SK-N-SH (cell line): ENCODE measurements at regions not wholly inside any gene's neighbourhood (a gene's known extent, or its start where the extent isn't known, plus 50 kb on each side); places are given as distances from the start of the nearest gene placed in this dataset.

Source experiments
- CTCF ChIA-PET: fragments of 300-600, 350-600 bp; formaldehyde crosslinking; extraction: SDS; loops from one replicate; lab custom pipeline; 2021; lab: Yijun Ruan, JAX
- POLR2A ChIA-PET: fragments of 350-600 bp; sonication (Branson Sonifier 250); formaldehyde crosslinking; extraction: SDS; loops from one replicate; lab custom pipeline; 2020; ENCODE audit warnings: antibody characterized with exemption, inconsistent platforms; lab: Yijun Ruan, JAX
- DNase-seq: peaks from one replicate; pipeline ENCODE4 v3.0.0; 2012
- H2AFZ ChIP-seq: fragments of 200-600 bp; sonication (generic); 2 replicates; pipeline ENCODE4 v1.8.1; 2016; ENCODE audit warnings: antibody characterized with exemption, mild to moderate bottlenecking, low read depth
- H3F3A ChIP-seq: fragments of 200-600 bp; sonication (generic); replicated peaks from 2 replicates; pipeline ENCODE3; 2016; ENCODE audit warnings: antibody characterized with exemption, mild to moderate bottlenecking; ENCODE audit not compliant: insufficient read depth
- H3K27ac ChIP-seq, 2 experiments: fragments of 200-500 bp in 1 of 2; fragments of 200-600 bp in 1 of 2; sonication (Bioruptor generic) in 1 of 2; sonication (generic), shearing (Covaris generic) in 1 of 2; 2 replicates each; pipeline versions ENCODE4 v1.5.1 to v1.6.1; 2014 to 2016; ENCODE audit warnings: low read depth in 2 of 2, inconsistent platforms in 1 of 2, low read length in 1 of 2, mild to moderate bottlenecking in 1 of 2, mixed read lengths in 1 of 2
- H3K27me3 ChIP-seq: fragments of 200-600 bp; sonication (generic), shearing (Covaris generic); 2 replicates; pipeline ENCODE4 v1.6.1; 2016; ENCODE audit warnings: mixed run types; ENCODE audit not compliant: insufficient read depth
- H3K36me3 ChIP-seq, 2 experiments: fragments of 200-500 bp in 1 of 2; fragments of 200-600 bp in 1 of 2; sonication (Bioruptor generic) in 1 of 2; sonication (generic) in 1 of 2; replicated peaks in 1 of 2; 2 replicates each; pipeline versions ENCODE3 to v1.5.1; 2014 to 2016; ENCODE audit warnings: low read length in 1 of 2, mild to moderate bottlenecking in 1 of 2; ENCODE audit not compliant: insufficient read depth in 2 of 2, control insufficient read depth in 1 of 2
- H3K4me1 ChIP-seq, 2 experiments: fragments of 200-500 bp in 1 of 2; fragments of 200-600 bp in 1 of 2; sonication (Bioruptor generic) in 1 of 2; sonication (generic), shearing (Covaris generic) in 1 of 2; 2 replicates each; pipeline versions ENCODE4 v1.5.1 to v1.6.1; 2014 to 2016; ENCODE audit warnings: low read depth in 1 of 2, low read length in 1 of 2, mixed run types in 1 of 2; ENCODE audit not compliant: insufficient read depth in 2 of 2, control insufficient read depth in 1 of 2
- H3K4me2 ChIP-seq: fragments of 200-600 bp; sonication (generic), shearing (Covaris generic); 2 replicates; pipeline ENCODE4 v1.6.1; 2017; ENCODE audit warnings: mixed run types
- H3K4me3 ChIP-seq, 2 experiments: fragments of 200-500 bp in 1 of 2; fragments of 200-600 bp in 1 of 2; sonication (Bioruptor generic) in 1 of 2; sonication (generic), shearing (Covaris generic) in 1 of 2; 2 replicates each; pipeline versions ENCODE4 v1.5.1 to v1.8.1; 2014 to 2016; ENCODE audit warnings: low read depth in 2 of 2, inconsistent platforms in 1 of 2, low read length in 1 of 2, mild to moderate bottlenecking in 1 of 2, mixed read lengths in 1 of 2, moderate library complexity in 1 of 2
- H3K79me2 ChIP-seq: fragments of 200-600 bp; sonication (generic); 2 replicates; pipeline ENCODE4 v1.8.1; 2017; ENCODE audit warnings: mild to moderate bottlenecking; ENCODE audit not compliant: insufficient read depth
- H3K9ac ChIP-seq: fragments of 200-600 bp; sonication (generic); 2 replicates; pipeline ENCODE4 v1.6.1; 2017; ENCODE audit warnings: mixed run types
- H3K9me2 ChIP-seq: fragments of 200-600 bp; sonication (generic); 2 replicates; pipeline ENCODE4 v1.6.1; 2017; ENCODE audit warnings: mixed run types
- H3K9me3 ChIP-seq: fragments of 200-600 bp; sonication (generic); 2 replicates; pipeline ENCODE4 v1.6.1; 2017; ENCODE audit warnings: mixed run types, mild to moderate bottlenecking, moderate library complexity
- H4K20me1 ChIP-seq: fragments of 200-600 bp; sonication (generic); 2 replicates; pipeline ENCODE4 v1.6.1; 2017; ENCODE audit warnings: mild to moderate bottlenecking, mixed run types; ENCODE audit not compliant: insufficient read depth
- CHD2 ChIP-seq: fragments of 150-350 bp; IDR thresholded peaks from 2 replicates; pipeline ENCODE4 v1.6.1; 2018; ENCODE audit warnings: low read length; ENCODE audit not compliant: partially characterized antibody
- CTCF ChIP-seq: fragments of 200-600 bp; sonication (generic); IDR thresholded peaks from 2 replicates; pipeline ENCODE4 v1.6.1; 2017; ENCODE audit warnings: antibody characterized with exemption, mild to moderate bottlenecking, moderate library complexity
- ELF1 ChIP-seq: IDR thresholded peaks from 2 replicates; pipeline ENCODE4 v1.4.0; 2012
- EP300 ChIP-seq, 2 experiments: IDR thresholded peaks; 2 replicates each; pipeline versions ENCODE4 v1.4.0 to v1.6.1; 2012; ENCODE audit warnings: borderline replicate concordance in 1 of 2, low read depth in 1 of 2, low read length in 1 of 2
- EZH2phosphoT487 ChIP-seq: fragments of 200-600 bp; sonication (generic); IDR thresholded peaks from 2 replicates; pipeline ENCODE4 v1.6.1; 2017; ENCODE audit warnings: low read depth, mixed run types, mild to moderate bottlenecking, antibody characterized with exemption, moderate library complexity, borderline replicate concordance
- FOXM1 ChIP-seq: IDR thresholded peaks from 2 replicates; pipeline ENCODE4 v1.4.0; 2012; ENCODE audit warnings: low read depth, mild to moderate bottlenecking
- GABPA ChIP-seq: IDR thresholded peaks from 2 replicates; pipeline ENCODE4 v1.4.0; 2012; ENCODE audit warnings: low read depth, mild to moderate bottlenecking
- GATA2 ChIP-seq: sonication (generic); formaldehyde crosslinking; IDR thresholded peaks from 2 replicates; pipeline ENCODE4 v1.5.0; 2020; ENCODE audit warnings: mild to moderate bottlenecking, missing genetic modification reagents
- MAX ChIP-seq: IDR thresholded peaks from 2 replicates; pipeline ENCODE4 v1.4.0; 2012; ENCODE audit warnings: low read depth
- MEF2A ChIP-seq: IDR thresholded peaks from 2 replicates; pipeline ENCODE4 v1.4.0; 2012; ENCODE audit warnings: low read depth, borderline replicate concordance
- MXI1 ChIP-seq: IDR thresholded peaks from 2 replicates; pipeline ENCODE4 v1.6.1; 2012; ENCODE audit warnings: mild to moderate bottlenecking, low read depth, low read length, improper control_type of control experiment
- NFIC ChIP-seq: IDR thresholded peaks from 2 replicates; pipeline ENCODE4 v1.4.0; 2012; ENCODE audit warnings: borderline replicate concordance
- NRF1 ChIP-seq: IDR thresholded peaks from 2 replicates; pipeline ENCODE4 v1.6.1; 2012; ENCODE audit warnings: low read depth, mild to moderate bottlenecking, low read length
- RCOR1 ChIP-seq: fragments of 150-350 bp; IDR thresholded peaks from 2 replicates; pipeline ENCODE4 v1.6.1; 2017; ENCODE audit warnings: antibody characterized with exemption, low read length
- RFX5 ChIP-seq: IDR thresholded peaks from 2 replicates; pipeline ENCODE4 v1.6.1; 2012; ENCODE audit warnings: mild to moderate bottlenecking, improper control_type of control experiment, low read length
- SIN3A ChIP-seq: IDR thresholded peaks from 2 replicates; pipeline ENCODE4 v1.6.1; 2012; ENCODE audit warnings: low read depth, mild to moderate bottlenecking, low read length, moderate library complexity, borderline replicate concordance
- SMC3 ChIP-seq: IDR thresholded peaks from 2 replicates; pipeline ENCODE4 v1.6.1; 2012; ENCODE audit warnings: low read depth, low read length, improper control_type of control experiment
- USF1 ChIP-seq: IDR thresholded peaks from 2 replicates; pipeline ENCODE4 v1.4.0; 2012; ENCODE audit warnings: low read depth, borderline replicate concordance
- USF2 ChIP-seq: fragments of 150-350 bp; IDR thresholded peaks from 2 replicates; pipeline ENCODE4 v1.6.1; 2017; ENCODE audit warnings: antibody characterized with exemption, low read length, low read depth, borderline replicate concordance
- WGBS: methylation state at CpG from one replicate; pipeline ENCODE4 v1.1.6; 2017; ENCODE audit warnings: low lambda C conversion rate; 5-methylcytosine and 5-hydroxymethylcytosine counted together

- Histone ChIP-seq H3K4me2 (no peak overlapping the region), H3K9me3 (no peaks in the 10 kb centered on the region), H2AFZ (no peak overlapping the region), H3K9ac (no peak overlapping the region), H4K20me1 (no peaks in the 10 kb centered on the region), H3K4me3 (no peak overlapping the region), H3F3A (no peaks in the 10 kb centered on the region), H3K27me3 (no peaks in the 10 kb centered on the region), H3K79me2 (no peaks in the 10 kb centered on the region), H3K27ac (no peak overlapping the region), H3K9me2 (no peaks in the 10 kb centered on the region), H3K4me1 (no peaks in the 10 kb centered on the region; a peak in 1 of 4 replicates), H3K36me3 (no peaks in the 10 kb centered on the region)
- ChIA-PET CTCF (no interaction called here), POLR2A (no interaction called here)
- DNase-seq: no peak
- TF ChIP-seq RFX5 (no peak), CTCF (no peak), GABPA (no peak), FOXM1 (no peak), MEF2A (no peak), SIN3A (no peak), GATA2 (CRISPR knock-in tag) (no peak), SMC3 (no peak), USF1 (no peak), USF2 (no peak), CHD2 (no peak)
- WGBS: no CpG with 5 or more reads among the region's 2 CpGs
Measured at GRCh38 chr6:135603249-135603648, 105.7 kb upstream of the AHI1 start.

- no peak for DNase-seq
- POLR2A ChIA-PET: no interaction called here
- Histone ChIP-seq H3K4me2 (no peak overlapping the region), H3K9me3 (no peaks in the 10 kb centered on the region), H3K79me2 (no peaks in the 10 kb centered on the region), H3K27ac (no peak overlapping the region), H3K4me3 (no peak overlapping the region), H3F3A (no peaks in the 10 kb centered on the region), H3K36me3 (no peaks in the 10 kb centered on the region), H3K9me2 (no peaks in the 10 kb centered on the region), H2AFZ (no peak overlapping the region), H3K4me1 (no peaks in the 10 kb centered on the region; a peak in 1 of 4 replicates), H4K20me1 (no peaks in the 10 kb centered on the region), H3K27me3 (no peaks in the 10 kb centered on the region), H3K9ac (no peak overlapping the region)
- TF ChIP-seq MXI1 (no peak), RFX5 (no peak), EP300 (IDR thresholded peaks at IDR 0.05; ENCODE audit: borderline replicate concordance in 1 of 2, low read depth in 1 of 2, low read length in 1 of 2) (no peak), EZH2phosphoT487 (no peak), NRF1 (no peak), MAX (no peak), RCOR1 (no peak), SMC3 (no peak), NFIC (no peak), ELF1 (no peak), USF1 (no peak)
- WGBS: 68% methylated on average over 4 of the region's 10 CpGs
- CTCF ChIA-PET: no interaction called here
Measured at GRCh38 chr6:135604035-135604860, 106.7 kb upstream of the AHI1 start.
